Epidermal melanocyte (primary cell): ENCODE measurements at regions not wholly inside any gene's neighbourhood (a gene's known extent, or its start where the extent isn't known, plus 50 kb on each side); places are given as distances from the start of the nearest gene placed in this dataset.

Experiments
- DNase-seq: peaks from one replicate; pipeline ENCODE4 v3.0.0; 2011; ENCODE audit warnings: low spot score; ENCODE audit not compliant: insufficient read length

GRCh38 chr2:167524786-167525185 lies 636.5 kb downstream of the XIRP2 start:
- DNase-seq: no peak

GRCh38 chr2:167510071-167510759 lies 621.9 kb downstream of the XIRP2 start:
- no peak for DNase-seq

- DNase-seq: no peak
Measured at GRCh38 chr2:167509586-167509985, 621.3 kb downstream of the XIRP2 start.

GRCh38 chr2:167508709-167509108 lies 620.4 kb downstream of the XIRP2 start:
- no peak for DNase-seq

GRCh38 chr2:167506395-167506794 lies 618.1 kb downstream of the XIRP2 start:
- DNase-seq: no peak

- DNase-seq: no peak
Measured at GRCh38 chr2:167504695-167505094, 616.4 kb downstream of the XIRP2 start.

- DNase-seq: no peak
Measured at GRCh38 chr2:167504061-167504460, 615.8 kb downstream of the XIRP2 start.

- no peak for DNase-seq
Measured at GRCh38 chr2:167501618-167502017, 613.3 kb downstream of the XIRP2 start.

GRCh38 chr2:167493862-167494261 lies 605.6 kb downstream of the XIRP2 start:
- no peak for DNase-seq

- no peak for DNase-seq
Measured at GRCh38 chr2:167492486-167492885, 604.2 kb downstream of the XIRP2 start.

- DNase-seq: no peak
Measured at GRCh38 chr2:167491788-167492187, 603.5 kb downstream of the XIRP2 start.

- no peak for DNase-seq
Measured at GRCh38 chr2:167490455-167490854, 602.2 kb downstream of the XIRP2 start.

- no peak for DNase-seq
Measured at GRCh38 chr2:167489325-167489724, 601.0 kb downstream of the XIRP2 start.

- DNase-seq: no peak
Measured at GRCh38 chr2:167487728-167488127, 599.4 kb downstream of the XIRP2 start.

- DNase-seq: no peak
Measured at GRCh38 chr2:167484875-167485274, 596.6 kb downstream of the XIRP2 start.

- DNase-seq: no peak
Measured at GRCh38 chr2:167480986-167481309, 592.7 kb downstream of the XIRP2 start.

GRCh38 chr2:167480232-167480985 lies 592.1 kb downstream of the XIRP2 start:
- DNase-seq: no peak

- DNase-seq: peak; percentile 38
Measured at GRCh38 chr2:167478196-167478595, 589.9 kb downstream of the XIRP2 start.

- DNase-seq: no peak
Measured at GRCh38 chr2:167475791-167476190, 587.5 kb downstream of the XIRP2 start.

GRCh38 chr2:167471734-167472133 lies 583.5 kb downstream of the XIRP2 start:
- no peak for DNase-seq

- DNase-seq: no peak
Measured at GRCh38 chr2:167471332-167471731, 583.1 kb downstream of the XIRP2 start.

GRCh38 chr2:167462379-167462778 lies 574.1 kb downstream of the XIRP2 start:
- DNase-seq: no peak

- DNase-seq: no peak
Measured at GRCh38 chr2:167454036-167454435, 565.8 kb downstream of the XIRP2 start.
